Ovary (tissue), 3 donors: ENCODE measurements at regions not wholly inside any gene's neighbourhood (a gene's known extent, or its start where the extent isn't known, plus 50 kb on each side); places are given as distances from the start of the nearest gene placed in this dataset.

Source experiments
- POLR2A ChIP-seq: fragments of 450-650 bp; IDR thresholded peaks from one replicate; pipeline ENCODE4 v1.6.1; 2017; ENCODE audit warnings: antibody characterized with exemption, mild to moderate bottlenecking, moderate library complexity
- TF ChIP-seq, protein P1 (sequence below), 3 donors: fragments of 450-650 bp in 2 of 3; fragments of 200-600 bp in 1 of 3; IDR thresholded peaks; one replicate each; pipeline versions ENCODE4 v1.5.1 to v1.8.0; 2016 to 2022; ENCODE audit warnings: antibody characterized with exemption in 3 of 3, mild to moderate bottlenecking in 1 of 3
- donor health status: DM: no; HTN: no; CAD: no.

DNA sequence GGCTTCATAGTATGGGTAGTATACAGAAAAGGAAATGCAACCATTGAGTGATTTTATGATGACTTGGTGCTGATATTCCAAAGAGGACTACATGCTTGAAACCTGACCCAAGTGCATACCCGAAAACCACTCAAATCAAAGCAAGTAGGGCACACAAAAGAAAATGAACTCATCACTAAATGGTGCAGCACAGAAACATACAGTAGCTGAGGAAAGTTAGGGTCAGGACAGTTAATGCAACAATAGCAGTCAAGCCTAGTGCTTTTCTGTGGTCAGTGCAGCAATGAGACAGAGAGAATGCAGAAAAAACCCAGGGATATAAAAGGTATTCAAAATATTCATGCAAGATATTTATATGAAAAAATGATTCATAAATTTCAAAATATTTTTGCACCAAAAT lies 711.1 kb downstream of the EPHA7 start:
- TF ChIP-seq, protein P1, sequence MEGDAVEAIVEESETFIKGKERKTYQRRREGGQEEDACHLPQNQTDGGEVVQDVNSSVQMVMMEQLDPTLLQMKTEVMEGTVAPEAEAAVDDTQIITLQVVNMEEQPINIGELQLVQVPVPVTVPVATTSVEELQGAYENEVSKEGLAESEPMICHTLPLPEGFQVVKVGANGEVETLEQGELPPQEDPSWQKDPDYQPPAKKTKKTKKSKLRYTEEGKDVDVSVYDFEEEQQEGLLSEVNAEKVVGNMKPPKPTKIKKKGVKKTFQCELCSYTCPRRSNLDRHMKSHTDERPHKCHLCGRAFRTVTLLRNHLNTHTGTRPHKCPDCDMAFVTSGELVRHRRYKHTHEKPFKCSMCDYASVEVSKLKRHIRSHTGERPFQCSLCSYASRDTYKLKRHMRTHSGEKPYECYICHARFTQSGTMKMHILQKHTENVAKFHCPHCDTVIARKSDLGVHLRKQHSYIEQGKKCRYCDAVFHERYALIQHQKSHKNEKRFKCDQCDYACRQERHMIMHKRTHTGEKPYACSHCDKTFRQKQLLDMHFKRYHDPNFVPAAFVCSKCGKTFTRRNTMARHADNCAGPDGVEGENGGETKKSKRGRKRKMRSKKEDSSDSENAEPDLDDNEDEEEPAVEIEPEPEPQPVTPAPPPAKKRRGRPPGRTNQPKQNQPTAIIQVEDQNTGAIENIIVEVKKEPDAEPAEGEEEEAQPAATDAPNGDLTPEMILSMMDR (IDR thresholded peaks at IDR 0.05) = no peak
- TF ChIP-seq POLR2A = no peak
